ENCODE measurements at regions not wholly inside any gene's neighbourhood (a gene's known extent, or its start where the extent isn't known, plus 50 kb on each side); places are given as distances from the start of the nearest gene placed in this dataset.

- TF ChIP-seq CTCF (IDR thresholded peaks at IDR 0.05 in 2 of 3, conservative IDR thresholded peaks at IDR 0.05 in 1 of 3; ENCODE audit: control insufficient read depth in 2 of 3, extremely low read depth in 1 of 3, insufficient read depth in 1 of 3, low read depth in 3 of 3, low read length in 3 of 3) (no peak), SP1 (IDR thresholded peaks at IDR 0.05; ENCODE audit: low read depth, low read length) (no peak), SKIL (IDR thresholded peaks at IDR 0.05; ENCODE audit: low read depth, poor library complexity, severe bottlenecking) (no peak)
Observed at GRCh38 chr1:72845981-72846380, 563.6 kb upstream of the NEGR1 start.
